G401 (cell line): ENCODE measurements at regions not wholly inside any gene's neighbourhood (a gene's known extent, or its start where the extent isn't known, plus 50 kb on each side); places are given as distances from the start of the nearest gene placed in this dataset.
"Not testable (repeated sequence)": the region's sequence is repeated elsewhere in the genome, so short reads cannot be mapped to it uniquely, and the experiment has no call there.

ENCODE experiments used
- DNase-seq: peaks from one replicate; pipeline ENCODE4 v3.0.0-alpha.2; 2015; ENCODE audit warnings: low spot score
- in situ Hi-C: cut with HindIII; loops from 2 replicates; pipeline ENCODE4 v1.10.0; 2016; ENCODE audit warnings: low sequenced_read_pairs, mixed read lengths

GRCh38 chr6:26937258-26937657 lies 277.7 kb upstream of the ZNF322 start:
- in situ Hi-C loops, result not testable (repeated sequence)

GRCh38 chr6:26951211-26951610 lies 291.7 kb upstream of the ZNF322 start:
- DNase-seq, in situ Hi-C loops: not testable (repeated sequence)

More at GRCh38 chr6:26937258-26937657, 277.7 kb upstream of the ZNF322 start:
- not testable (repeated sequence) for DNase-seq

DNA sequence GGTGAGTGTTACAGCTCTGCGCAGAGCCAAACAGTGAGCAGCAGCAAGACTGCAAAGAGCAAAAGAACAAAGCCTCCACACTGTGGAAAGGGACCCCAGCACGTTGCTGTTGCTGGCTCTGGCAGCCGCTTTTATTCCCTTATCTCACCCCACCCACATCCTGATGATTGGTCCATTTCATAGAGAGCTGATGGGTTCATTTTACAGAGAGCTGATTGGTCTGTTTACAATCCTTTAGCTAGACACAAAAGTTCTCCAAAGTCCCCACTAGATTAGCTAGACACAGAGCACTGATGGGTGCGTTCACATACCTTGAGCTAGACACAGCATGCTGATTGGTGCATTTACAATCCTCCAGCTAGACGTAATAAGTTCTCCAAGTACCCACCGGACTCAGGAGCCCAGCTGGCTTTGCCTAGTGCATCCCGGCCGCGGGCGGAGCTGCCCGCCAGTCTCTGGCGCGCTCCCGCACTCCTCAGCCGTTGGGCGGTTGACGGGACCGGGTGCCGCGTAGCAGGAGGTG lies 291.4 kb upstream of the PRSS16 start:
- peak; percentile 58 for DNase-seq
- in situ Hi-C loops, result not testable (repeated sequence)

- in situ Hi-C loops, result not testable (repeated sequence)
- peak; percentile 25 for DNase-seq
Observed at GRCh38 chr6:26956601-26957184, 290.8 kb upstream of the PRSS16 start.

- in situ Hi-C loops, DNase-seq: not testable (repeated sequence)
Observed at GRCh38 chr6:26957399-26958127, 289.9 kb upstream of the PRSS16 start.

DNA sequence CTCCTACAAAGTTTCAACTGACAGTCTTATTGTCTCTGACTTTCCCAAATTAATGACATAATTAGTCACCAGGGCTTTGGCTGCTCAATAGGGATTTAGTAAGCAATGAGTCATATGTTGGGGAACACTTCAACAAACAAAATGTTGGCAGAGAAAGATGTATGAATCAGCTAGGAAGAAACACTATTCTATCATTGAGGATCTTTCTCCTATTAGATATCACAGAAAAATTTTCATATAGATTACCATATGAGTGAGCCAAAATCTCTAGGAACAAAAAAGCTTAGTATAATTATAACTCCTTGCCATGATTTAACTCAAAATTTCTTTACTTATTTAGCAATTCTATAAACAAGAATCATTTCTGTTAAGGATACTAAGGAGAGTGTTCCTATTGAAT lies 286.3 kb upstream of the PRSS16 start:
- in situ Hi-C loops, DNase-seq: not testable (repeated sequence)

DNA sequence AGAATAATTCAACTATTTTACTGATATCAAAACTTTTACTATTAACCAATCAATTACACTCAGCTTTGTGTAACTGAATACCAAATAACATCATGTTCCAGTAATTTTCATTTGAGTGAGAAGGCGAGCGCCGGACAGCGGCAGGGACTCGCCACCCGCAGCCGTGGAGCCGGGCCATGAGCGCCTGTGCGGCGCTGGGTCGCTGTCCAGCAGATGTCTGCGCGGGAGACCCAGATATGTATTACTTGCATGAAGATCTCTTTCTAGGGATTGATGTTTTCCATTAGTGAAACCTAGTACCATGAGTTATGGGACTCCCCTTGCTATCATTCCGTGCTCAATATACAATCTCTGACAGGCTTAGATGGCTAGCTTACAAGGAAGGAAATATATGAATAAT lies 245.1 kb upstream of the PRSS16 start:
- no peak for DNase-seq
- in situ Hi-C loops, result no loop called here

DNA sequence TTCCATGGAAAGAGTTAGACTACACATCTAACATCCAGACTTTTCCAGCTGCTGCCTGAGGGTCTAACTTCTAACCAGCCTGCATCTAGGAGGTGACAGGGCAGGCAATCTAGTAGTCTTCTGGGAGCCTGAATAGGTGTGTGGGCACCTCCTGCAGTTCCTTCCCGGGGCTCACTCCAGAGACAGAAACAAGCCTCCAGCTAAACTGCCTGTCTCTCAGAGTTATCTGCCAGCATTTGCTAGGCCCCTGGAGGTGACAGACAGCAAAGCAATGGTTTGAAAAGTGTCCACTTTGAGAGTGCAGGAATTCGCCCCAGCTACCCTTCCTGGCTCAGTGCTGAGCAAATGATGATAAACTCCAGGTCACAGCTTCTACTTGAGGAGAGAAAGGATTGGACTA lies 240.5 kb upstream of the PRSS16 start:
- DNase-seq, result no peak
- in situ Hi-C loops, result no loop called here

DNA sequence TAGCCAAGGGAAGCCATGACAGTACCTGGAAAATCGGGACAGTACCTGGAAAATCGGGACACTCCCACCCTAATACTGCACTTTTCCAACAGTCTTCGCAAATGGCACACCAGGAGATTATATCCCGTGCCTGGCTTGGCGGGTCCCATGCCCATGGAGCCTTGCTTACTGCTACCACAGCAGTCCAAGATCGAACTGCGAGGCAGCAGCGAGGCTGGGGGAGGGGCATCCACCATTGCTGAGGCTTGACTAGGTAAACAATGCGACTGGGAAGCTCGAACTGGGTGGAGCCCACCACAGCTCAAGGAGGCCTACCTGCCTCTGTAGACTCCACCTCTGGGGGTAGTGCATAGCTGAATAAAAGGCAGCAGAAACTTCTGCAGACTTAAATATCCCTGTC lies 238.9 kb upstream of the PRSS16 start:
- in situ Hi-C loops, DNase-seq: not testable (repeated sequence)

DNA sequence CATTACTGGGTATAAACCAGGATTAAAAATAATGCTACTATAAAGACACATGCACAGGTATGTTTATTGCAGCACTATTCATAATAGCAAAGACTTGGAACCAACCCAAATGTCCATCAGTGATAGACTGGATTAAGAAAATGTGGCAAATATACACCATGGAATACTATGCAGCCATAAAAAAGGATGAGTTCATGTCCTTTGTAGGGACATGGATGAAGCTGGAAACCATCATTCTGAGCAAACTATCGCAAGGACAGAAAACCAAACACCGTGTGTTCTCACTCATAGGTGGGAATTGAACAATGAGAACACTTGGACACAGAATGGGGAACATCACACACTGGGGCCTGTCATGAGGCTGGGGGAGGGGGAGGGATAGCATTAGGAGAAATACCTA lies 233.4 kb upstream of the PRSS16 start:
- in situ Hi-C loops, result not testable (repeated sequence)

GRCh38 chr6:27016689-27017088 lies 230.8 kb upstream of the PRSS16 start:
- DNase-seq, result no peak
- in situ Hi-C loops, result no loop called here

More for the DNA sequence above, 233.4 kb upstream of the PRSS16 start:
- not testable (repeated sequence) for DNase-seq

GRCh38 chr6:27018401-27018800 lies 229.1 kb upstream of the PRSS16 start:
- DNase-seq, in situ Hi-C loops: not testable (repeated sequence)

DNA sequence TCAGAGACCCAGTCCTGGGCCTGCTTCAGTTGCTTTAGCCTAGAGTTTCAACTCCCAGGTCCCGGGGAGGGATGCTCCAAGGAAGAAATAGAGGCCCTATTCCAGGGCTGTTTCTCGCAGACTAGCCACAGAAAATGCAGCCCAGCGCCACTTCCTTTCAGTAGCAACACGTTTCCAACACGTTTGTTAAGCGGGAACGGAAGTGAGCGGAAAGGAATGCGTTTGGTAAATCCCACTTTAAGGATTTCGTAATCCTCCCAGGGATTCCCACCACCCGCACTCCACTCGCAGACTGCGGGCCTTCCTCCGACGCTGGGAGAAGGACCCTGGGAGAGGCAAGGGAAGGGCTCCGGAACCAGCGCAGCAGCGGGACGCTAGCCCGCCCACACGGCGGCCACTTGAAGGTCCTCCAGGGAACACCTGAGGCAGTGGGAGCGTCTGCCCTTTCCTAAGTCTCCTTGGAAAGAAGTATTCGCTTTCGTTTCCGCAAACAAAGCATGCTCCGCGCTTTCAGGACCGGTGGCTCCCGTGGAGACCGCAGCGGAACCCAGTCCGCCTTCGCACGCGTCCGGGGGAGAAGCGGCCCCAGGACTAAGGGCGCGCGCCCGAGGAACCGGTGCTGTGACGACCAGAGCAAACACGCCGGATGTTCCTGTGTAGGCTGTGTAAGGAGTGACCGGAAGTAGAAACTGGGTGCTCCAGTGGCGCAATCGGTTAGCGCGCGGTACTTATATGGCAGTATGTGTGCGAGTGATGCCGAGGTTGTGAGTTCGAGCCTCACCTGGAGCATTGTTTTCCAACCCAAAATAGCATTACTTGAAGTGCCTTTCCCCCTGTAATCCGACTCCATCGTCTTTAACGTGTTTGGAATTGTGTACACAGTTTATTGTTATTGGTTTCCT lies 227.6 kb upstream of the PRSS16 start:
- in situ Hi-C loops, result no loop called here
- peak; percentile 69 for DNase-seq

DNA sequence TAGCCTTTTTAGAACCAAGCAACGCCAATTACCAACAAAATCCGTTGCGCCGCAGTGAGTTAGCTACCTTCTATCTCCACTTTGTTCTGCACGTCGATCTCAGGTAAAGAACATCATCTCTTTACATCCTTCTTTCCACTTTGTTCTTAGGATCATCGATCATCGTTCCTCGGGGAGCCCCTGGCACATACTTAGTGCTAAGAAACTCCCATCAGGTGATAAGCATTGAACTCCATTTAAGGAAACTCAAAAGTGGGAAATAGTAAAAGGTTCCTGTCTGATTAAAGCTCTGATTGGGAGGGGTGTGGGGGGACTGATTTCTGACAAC lies 227.0 kb upstream of the PRSS16 start:
- in situ Hi-C loops, result no loop called here
- no peak for DNase-seq

GRCh38 chr6:27023664-27024063 lies 223.8 kb upstream of the PRSS16 start:
- no peak for DNase-seq
- in situ Hi-C loops, result no loop called here

GRCh38 chr6:27025351-27025750 lies 222.2 kb upstream of the PRSS16 start:
- DNase-seq, result no peak
- in situ Hi-C loops, result no loop called here

GRCh38 chr6:27026361-27026760 lies 221.1 kb upstream of the PRSS16 start:
- in situ Hi-C loops, result no loop called here
- no peak for DNase-seq

- no peak for DNase-seq
- in situ Hi-C loops, result no loop called here
Observed at GRCh38 chr6:27031302-27031701, 216.2 kb upstream of the PRSS16 start.

GRCh38 chr6:27038498-27038897 lies 209.0 kb upstream of the PRSS16 start:
- DNase-seq, result no peak
- in situ Hi-C loops, result no loop called here
